CD4-positive, alpha-beta T cell treated with Interleukin-6 at 100 ng/mL for 8 hours (primary cell): ENCODE measurements at regions not wholly inside any gene's neighbourhood (a gene's known extent, or its start where the extent isn't known, plus 50 kb on each side); places are given as distances from the start of the nearest gene placed in this dataset.
"Not testable (repeated sequence)": the region's sequence is repeated elsewhere in the genome, so short reads cannot be mapped to it uniquely, and the experiment has no call there.

Experiments
- DNase-seq: peaks from one replicate; pipeline ENCODE4 v3.0.0-alpha.2; 2020; ENCODE audit warnings: mixed read lengths, low spot score

DNA sequence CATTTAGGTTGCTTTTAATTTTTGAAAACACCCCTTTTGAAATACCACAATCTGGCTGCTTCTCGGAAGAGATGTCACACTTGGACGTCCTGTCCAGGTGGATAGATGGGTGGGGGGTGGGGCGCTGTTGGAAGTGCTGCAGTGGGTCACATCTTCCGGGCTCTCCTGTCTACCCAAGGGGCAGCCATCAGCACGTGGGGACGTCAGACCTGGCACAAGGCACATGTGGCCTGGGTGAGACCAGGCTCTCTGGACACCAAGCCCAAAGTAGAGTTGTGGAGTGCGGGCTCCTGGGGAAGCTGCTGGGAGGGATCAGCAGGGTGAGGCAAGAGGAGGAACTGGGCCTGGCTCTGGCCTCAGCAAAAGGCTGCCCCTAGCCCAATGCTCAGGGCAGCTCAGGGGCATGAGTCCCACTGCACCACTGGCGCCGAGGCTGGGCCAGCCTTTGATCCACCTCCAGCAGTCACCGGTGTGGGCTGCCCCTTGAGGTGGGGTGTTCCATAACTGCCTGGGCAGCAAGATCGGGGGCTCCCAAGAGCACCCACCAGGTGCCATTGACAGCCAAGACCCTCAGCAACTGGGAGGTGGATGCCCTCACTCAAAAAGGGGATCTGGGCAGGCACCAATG, 68.6 kb upstream of the CCND1 start:
- no peak for DNase-seq

DNA sequence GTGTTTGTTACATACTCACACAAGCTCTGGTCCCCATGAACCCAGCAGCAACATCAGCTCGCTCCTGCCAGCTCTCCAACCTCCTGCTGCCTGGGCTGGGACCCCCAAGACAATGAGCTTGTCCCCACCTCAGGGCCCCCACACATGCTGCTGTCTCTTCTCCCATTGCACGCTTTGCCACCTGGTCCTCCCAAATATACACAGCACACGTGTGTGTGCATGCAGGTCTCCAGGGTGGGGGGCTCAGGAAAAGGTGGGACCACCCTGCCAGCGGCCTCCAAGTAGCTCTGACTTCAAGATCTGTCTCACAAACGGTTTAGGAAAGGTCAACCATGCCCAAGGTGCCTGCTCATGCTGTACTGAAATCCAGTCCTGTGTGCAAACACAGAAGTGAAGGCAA, 68.1 kb upstream of the CCND1 start:
- DNase-seq: no peak

DNA sequence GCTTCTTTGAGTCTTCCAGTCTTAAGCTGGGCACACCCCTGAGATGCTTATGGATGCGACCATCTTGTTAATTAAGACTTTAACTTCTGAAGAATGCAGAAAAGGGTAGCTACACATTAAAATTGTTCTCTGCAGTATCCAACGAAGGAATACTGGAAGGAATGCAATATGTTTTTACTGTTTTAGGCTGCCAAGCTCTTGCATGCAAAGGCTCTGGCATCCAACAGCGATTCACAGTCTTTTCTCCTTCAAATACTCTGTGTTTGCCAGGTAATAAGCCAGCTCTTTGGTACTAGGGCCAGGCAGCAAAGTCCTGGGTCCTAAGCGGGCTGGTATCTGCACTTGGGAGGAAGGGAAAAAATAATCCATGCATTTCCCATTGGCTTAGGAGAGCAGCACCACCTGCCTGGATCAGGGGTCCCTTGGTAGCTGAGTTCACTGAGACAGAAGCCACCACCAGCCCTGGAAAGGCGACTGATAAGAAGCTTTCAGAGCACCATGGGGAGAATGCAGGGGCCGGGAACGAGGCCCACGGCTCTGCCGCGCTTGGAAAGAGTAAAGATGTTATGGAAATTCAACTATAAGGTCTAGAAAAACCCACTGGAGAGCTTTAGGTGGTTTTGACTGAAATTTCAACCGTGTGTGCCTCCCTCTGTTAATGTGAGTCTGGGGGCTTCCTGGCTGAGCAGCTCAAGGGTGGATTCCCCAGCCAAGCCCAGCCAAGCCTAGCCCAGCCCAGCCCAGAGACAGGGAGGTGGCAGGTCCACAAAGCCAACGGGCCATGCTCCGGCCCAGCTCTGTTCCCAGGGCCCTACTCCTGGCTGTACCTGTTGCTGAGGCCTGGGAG, 67.0 kb upstream of the CCND1 start:
- DNase-seq: no peak

DNA sequence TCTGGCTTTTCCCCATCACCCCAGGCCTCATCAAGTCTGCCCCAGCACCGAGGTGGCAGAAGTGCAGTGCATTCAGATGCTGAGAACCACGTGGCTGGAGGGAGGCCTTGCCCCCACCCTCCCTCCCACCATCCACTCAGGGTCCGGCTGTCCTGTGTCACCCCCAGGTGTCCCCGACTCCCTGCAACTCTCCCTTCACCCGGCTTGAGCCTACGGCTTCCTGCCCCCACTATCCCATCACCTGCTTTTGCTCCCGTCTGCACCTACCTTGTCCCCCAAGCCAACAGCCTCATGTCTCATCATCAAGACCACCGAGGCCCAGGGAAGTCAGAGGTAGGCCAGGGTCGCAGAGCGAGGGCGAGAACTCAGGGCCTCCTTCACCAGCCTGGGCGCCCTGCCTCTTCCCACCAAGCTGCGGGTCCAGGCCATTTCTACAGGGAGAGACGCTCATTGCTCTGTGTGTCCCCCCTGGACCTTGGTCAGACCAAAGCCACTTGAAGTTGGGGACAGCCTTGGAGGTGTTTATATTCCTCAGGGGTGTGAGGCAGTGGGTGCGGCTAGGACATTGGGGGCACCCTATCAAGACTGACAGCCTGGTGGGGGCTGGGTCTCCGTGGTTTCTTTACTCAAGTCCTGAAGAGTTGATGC, 66.2 kb upstream of the CCND1 start:
- no peak for DNase-seq

DNA sequence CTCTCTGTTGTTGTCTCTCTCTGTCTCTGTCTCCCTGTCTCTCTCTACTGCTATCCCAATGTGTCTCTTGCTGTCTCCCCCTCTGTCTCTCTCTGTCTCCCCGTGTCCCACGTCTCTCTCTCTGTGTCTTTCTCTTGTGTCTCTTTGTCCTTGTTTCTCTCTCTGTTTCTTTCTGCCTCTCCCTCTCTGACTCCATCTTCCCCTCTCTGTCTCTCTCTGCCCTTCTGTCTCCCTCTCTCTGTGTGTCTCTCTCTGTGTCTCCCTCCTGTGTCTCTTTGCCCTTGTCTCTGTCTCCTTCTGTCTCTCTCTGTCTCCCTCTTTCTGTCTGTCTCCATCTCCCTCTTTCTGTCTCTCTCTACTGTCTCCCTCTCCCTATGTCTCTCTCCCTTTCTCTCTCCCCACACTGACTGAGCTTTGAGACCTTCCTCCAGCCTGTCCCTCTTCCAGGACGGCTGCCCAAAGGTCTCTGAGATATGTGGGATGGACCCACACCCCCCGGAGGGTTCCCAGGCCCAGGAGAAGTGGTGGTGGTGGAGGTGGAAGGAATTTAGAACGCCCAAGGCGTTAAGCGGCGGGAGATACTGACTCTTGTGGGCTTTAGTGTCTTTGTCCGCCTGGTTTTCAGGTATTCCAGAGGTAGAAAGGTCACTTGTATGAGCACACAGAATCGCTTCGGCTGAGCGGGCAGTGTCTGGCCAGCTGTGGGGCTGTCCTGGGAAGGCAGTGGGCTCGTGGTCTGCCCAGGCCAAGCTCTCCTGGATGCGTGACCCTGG, 65.5 kb upstream of the CCND1 start:
- no peak for DNase-seq

DNA sequence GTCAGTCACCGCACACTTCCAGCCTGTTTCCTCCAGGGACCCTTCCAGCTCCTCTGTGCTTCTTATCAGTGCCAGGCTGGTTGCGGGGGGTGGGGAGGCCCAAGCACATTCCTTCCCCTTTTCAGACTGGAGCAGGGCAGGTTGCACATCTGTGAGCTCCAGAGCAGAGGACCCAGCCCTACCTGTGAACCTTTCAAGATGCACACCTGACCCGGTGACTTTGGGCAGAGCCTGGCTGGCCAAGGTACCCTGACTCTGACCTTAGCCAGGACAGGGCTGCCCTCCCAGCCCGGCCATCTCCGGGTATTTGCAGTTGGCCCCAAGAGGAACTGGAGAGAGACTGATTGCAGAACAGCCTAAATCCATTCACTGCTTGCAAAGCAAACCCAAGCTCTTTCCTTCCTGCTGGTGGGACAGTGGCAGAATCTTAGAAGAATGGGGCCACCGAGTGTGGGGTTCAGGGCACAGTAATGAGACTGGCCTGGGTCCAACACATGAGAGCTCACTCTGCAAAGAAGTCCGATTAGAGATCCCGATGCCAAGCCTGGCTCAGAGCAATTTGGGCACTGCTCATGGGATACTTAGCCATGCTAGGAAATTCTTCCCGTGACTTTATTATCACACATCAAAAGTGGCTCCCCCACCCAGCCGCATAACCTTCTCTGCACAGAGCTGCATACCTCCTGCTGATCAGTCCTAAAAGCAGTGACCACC, 64.7 kb upstream of the CCND1 start:
- no peak for DNase-seq

DNA sequence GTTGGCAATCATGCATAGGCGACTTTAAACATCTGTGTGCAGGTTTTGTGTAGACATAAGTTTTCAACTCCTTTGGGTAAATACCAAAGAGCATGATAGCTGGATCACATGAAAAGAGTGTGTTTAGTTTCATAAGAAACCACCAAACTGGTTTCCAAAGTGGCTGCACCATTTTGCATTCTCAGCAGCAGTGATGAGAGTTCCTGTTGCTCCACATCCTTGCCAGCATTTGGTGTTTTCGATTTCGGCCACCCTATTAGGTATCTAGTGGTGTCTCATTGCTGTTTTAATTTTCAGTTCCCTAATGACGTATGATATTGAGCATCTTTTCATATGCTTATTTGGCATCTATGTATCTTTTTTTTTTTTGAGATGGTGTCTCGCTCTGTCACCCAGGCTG, 62.8 kb upstream of the CCND1 start:
- no peak for DNase-seq

DNA sequence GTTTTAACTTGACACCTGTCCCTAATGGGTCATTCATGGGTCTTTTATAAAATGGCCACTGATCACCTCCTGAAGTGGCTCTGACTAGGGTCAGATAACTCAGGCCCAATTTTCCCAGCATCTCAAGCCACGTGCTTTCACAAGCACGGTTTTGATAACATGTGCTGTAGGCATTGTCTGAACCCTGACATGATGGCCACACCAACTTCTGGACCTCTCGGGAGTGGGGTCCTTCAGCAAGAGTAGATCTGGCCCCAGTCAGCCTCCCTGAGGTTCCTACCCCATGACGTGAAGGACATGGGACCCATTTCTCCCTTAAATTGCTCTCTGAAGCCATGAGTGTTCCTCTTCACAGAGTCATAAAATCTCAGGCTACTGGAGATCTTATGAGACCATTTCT, 60.4 kb upstream of the CCND1 start:
- DNase-seq: no peak

DNA sequence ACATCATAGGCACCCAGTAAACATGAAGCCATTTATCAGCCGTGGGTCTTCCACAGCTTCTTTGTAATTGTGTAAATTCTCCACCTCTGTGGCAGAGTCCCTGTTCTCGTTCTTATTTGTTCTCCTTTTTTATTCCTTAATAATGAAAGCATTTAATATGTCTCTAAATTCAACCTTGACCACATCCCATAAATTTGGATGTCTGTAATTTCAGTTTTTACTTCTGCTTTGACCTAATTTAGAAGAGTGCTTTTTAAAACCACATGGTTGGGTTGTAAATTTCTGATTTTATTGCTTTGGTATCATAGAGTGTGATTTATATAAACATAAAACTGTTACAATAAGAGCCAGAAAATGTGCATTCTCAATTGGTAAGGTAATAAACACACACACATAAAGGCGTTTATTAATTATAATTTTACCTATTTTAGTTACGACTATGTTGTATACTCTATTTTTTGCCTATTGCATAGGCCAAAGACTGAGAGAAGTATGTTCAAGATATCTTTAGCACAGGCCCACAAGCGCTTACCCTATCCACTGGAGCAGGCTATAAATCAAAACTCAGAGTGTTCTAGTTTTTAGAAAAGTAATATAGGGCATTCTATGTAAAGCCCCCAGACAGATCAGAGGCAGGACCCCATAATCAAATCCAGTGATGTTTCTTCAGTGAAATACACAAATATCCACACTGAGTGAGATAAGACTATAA, 58.0 kb upstream of the CCND1 start:
- DNase-seq: no peak

DNA sequence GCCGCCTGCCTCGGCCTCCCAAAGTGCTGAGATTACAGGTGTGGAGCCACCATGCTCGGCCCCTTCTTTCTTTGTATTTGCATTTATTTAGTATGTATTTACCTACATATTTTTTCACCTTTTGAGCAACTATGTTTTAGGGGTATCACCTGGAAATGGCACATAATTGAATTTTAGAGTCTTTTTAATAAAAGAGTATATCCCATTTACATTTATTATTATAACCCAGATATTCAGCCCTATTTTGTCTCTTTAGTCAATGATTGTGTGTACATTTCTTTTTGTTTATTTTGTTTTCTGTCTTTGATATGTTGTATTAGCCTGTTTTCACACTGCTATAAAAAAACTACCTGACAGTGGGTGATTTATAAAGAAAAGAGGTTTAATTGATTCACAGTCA, 56.8 kb upstream of the CCND1 start:
- DNase-seq: no peak

DNA sequence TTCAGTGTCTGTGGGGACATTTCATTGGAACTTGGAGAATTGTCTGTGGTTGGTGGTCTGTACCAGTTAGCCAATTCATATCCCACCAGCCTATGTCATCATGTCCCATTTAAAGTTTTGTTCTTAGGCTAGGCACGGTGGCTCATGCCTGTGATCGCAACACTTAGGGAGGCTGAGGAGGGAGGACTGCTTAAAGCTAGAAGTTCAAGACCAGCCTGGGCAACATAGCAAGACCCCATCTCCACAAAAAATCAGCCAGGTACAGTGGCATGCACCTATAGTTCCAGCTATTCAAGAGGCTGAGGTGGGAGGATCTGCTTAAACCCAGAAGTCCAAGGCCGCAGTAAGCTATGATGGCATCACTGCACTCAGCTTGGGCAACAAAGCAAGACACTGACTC, 55.6 kb upstream of the CCND1 start:
- no peak for DNase-seq

DNA sequence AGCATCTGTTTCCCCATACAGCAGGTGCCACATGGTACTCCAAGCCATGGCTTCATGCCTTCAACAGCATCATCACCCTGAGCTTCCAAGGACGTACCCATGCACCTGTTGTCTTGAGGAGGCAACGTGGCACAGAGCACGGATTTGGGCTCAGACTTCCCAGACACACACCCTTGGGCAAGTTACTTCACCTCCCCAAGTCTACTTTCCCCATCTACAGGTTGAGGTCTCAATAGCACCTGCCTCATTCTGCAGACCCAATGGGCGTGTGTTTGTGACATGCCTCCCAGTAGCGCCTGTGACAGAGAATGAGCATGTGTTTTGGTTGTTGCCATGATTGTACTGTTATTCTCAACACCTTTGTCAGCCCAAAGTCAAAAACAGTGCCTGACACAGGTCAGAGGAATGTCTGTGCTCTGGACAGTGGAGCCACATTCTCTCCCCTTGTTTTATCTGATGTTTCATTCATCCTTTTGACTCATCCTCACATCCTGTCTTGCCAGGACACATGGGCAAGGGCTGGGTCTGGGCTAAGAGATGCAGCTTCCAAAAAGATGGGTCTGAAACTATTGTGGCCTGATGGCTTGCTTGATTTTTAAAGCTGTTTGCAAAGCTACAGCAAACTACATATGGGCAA, 53.4 kb upstream of the CCND1 start:
- DNase-seq: no peak

DNA sequence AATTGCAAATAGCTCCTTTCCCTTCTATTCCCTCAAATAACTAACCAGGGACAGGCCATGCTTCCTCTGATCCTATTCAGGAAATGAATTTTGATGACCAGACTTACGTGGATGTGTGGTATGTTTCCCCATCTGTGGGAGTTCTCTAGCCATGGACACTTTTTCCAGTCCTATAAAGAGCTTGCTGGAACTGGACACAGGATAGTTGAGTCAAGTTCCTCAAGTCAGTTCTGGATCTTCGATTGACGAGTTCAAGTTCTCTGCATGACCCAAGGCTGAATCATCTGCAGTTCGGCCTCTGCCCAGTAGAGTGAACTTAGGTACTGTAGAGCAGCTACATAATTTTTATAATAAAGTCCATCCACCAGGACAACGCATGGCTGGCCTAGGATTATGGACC, 52.7 kb upstream of the CCND1 start:
- no peak for DNase-seq

DNA sequence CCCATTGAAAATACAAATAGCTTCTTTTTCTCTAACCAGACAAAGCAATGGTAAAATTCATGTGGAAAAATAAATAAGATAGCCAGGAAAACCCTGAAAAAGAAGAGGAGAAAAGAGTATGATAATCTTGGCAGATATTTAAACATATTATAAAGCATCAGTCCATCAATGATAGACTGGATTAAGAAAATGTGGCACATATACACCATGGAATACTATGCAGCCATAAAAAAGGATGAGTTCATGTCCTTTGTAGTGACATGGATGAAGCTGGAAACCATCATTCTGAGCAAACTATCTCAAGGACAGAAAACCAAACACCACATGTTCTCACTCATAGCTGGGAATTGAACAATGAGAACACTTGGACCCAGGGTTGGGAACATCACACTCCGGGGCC, 50.9 kb upstream of the CCND1 start:
- DNase-seq: not testable (repeated sequence)
